H1 (cell line): ENCODE measurements at regions not wholly inside any gene's neighbourhood (a gene's known extent, or its start where the extent isn't known, plus 50 kb on each side); places are given as distances from the start of the nearest gene placed in this dataset.

Experiments used
- BCL11A ChIP-seq, 2 experiments: IDR thresholded peaks; one replicate each; pipeline ENCODE4 v1.6.1; 2011; ENCODE audit warnings: low read depth in 2 of 2, low read length in 2 of 2, mild to moderate bottlenecking in 2 of 2
- BRCA1 ChIP-seq: IDR thresholded peaks from 2 replicates; pipeline ENCODE4 v1.6.1; 2012; ENCODE audit warnings: low read depth, low read length, improper control_type of control experiment
- CEBPB ChIP-seq: IDR thresholded peaks from 2 replicates; pipeline ENCODE4 v1.6.1; 2012; ENCODE audit warnings: low read depth, low read length
- CHD2 ChIP-seq: IDR thresholded peaks from 2 replicates; pipeline ENCODE4 v1.6.1; 2012; ENCODE audit warnings: low read length, improper control_type of control experiment
- HDAC2 ChIP-seq, 2 experiments: fragments of 300-600 bp in 1 of 2; sonication (generic) in 1 of 2; IDR thresholded peaks; 2 replicates each; pipeline ENCODE4 v1.6.1; 2011 to 2012; ENCODE audit warnings: low read depth in 2 of 2, low read length in 2 of 2, mild to moderate bottlenecking in 2 of 2, moderate library complexity in 2 of 2, borderline replicate concordance in 1 of 2, inconsistent platforms in 1 of 2
- POLR2A ChIP-seq, 2 experiments: IDR thresholded peaks; 1 replicate in 1 of 2; 2 replicates in 1 of 2; pipeline ENCODE4 v1.6.1; 2011; ENCODE audit warnings: low read depth in 2 of 2, low read length in 2 of 2, mild to moderate bottlenecking in 2 of 2; ENCODE audit errors: control extremely low read depth in 1 of 2
- POLR2AphosphoS5 ChIP-seq: IDR thresholded peaks from 2 replicates; pipeline ENCODE4 v1.6.1; 2011; ENCODE audit warnings: low read depth, low read length
- RAD21 ChIP-seq, 2 experiments: IDR thresholded peaks in 1 of 2; conservative IDR thresholded peaks in 1 of 2; 2 replicates each; pipeline ENCODE4 v1.6.1; 2011; ENCODE audit warnings: low read depth in 2 of 2, low read length in 2 of 2, improper control_type of control experiment in 1 of 2, inconsistent platforms in 1 of 2, mild to moderate bottlenecking in 1 of 2, moderate library complexity in 1 of 2
- RFX5 ChIP-seq: IDR thresholded peaks from 2 replicates; pipeline ENCODE4 v1.6.1; 2011; ENCODE audit warnings: low read depth, low read length, improper control_type of control experiment, borderline replicate concordance
- TF ChIP-seq, protein P1 (sequence below), 3 experiments: IDR thresholded peaks; 1 replicate in 2 of 3; 2 replicates in 1 of 3; pipeline versions ENCODE4 v1.5.1 to v1.6.1; 2011; ENCODE audit warnings: low read length in 3 of 3, mild to moderate bottlenecking in 3 of 3, inconsistent platforms in 2 of 3, low read depth in 1 of 3, moderate library complexity in 1 of 3; ENCODE audit not compliant: insufficient read depth in 1 of 3; ENCODE audit errors: control extremely low read depth in 1 of 3

DNA sequence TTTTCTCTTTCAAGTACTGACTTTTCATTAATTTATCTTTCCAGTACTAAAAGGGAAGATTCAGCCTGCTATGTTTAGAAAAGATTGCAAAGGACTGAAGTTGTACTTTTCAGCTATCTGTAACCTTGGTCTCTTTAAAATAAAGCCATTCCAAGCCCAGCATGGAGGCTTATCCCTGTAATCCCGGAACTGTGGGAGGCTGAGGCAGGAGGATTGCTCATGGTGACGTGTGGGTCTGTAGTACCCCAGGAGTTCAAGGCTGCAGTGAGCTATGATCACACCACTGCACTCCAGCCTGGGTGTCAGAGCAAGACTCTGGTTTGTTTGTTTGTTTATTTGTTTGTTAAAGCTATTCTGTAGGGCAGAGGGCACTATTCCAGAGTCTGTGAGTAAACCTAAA is 50.6 kb upstream of the TMEM170B start:
- TF ChIP-seq HDAC2 (IDR thresholded peaks at IDR 0.05; ENCODE audit: borderline replicate concordance in 1 of 2, low read depth in 2 of 2, low read length in 2 of 2) (no peak), RFX5 (no peak), CHD2 (no peak), BRCA1 (no peak), RAD21 (IDR thresholded peaks at IDR 0.05 in 1 of 2, conservative IDR thresholded peaks at IDR 0.05 in 1 of 2; ENCODE audit: low read depth in 2 of 2, low read length in 2 of 2) (no peak), POLR2A (IDR thresholded peaks at IDR 0.05; ENCODE audit: control extremely low read depth in 1 of 2, low read depth in 2 of 2, low read length in 2 of 2) (no peak), BCL11A (IDR thresholded peaks at IDR 0.05; ENCODE audit: low read depth in 2 of 2, low read length in 2 of 2) (no peak), POLR2AphosphoS5 (no peak), CEBPB (no peak)
- TF ChIP-seq, protein P1, sequence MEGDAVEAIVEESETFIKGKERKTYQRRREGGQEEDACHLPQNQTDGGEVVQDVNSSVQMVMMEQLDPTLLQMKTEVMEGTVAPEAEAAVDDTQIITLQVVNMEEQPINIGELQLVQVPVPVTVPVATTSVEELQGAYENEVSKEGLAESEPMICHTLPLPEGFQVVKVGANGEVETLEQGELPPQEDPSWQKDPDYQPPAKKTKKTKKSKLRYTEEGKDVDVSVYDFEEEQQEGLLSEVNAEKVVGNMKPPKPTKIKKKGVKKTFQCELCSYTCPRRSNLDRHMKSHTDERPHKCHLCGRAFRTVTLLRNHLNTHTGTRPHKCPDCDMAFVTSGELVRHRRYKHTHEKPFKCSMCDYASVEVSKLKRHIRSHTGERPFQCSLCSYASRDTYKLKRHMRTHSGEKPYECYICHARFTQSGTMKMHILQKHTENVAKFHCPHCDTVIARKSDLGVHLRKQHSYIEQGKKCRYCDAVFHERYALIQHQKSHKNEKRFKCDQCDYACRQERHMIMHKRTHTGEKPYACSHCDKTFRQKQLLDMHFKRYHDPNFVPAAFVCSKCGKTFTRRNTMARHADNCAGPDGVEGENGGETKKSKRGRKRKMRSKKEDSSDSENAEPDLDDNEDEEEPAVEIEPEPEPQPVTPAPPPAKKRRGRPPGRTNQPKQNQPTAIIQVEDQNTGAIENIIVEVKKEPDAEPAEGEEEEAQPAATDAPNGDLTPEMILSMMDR (IDR thresholded peaks at IDR 0.05; ENCODE audit: control extremely low read depth in 1 of 3, insufficient read depth in 1 of 3, low read depth in 1 of 3, low read length in 3 of 3): no peak
